HCT116 (cell line): ENCODE measurements at regions not wholly inside any gene's neighbourhood (a gene's known extent, or its start where the extent isn't known, plus 50 kb on each side); places are given as distances from the start of the nearest gene placed in this dataset.

Experiments
- ATAC-seq: fragments of 200-7000 bp; cut with Tn5 transposase; 2 replicates; pipeline ENCODE4 v1.9.1; 2020; ENCODE audit warnings: mild to moderate bottlenecking, moderate library complexity
- BruUV-seq: library from RNA; stranded (reverse); fragments of 400-500 nt; replicated peaks from 2 replicates; lab custom pipeline; 2021; lab: Mats Ljungman, UMichigan
- CTCF ChIA-PET: fragments of 300-600 bp; sonication (Branson Sonifier 250); formaldehyde crosslinking; loops from one replicate; lab custom pipeline; 2021; ENCODE audit warnings: antibody characterized with exemption; lab: Charles Lee
- POLR2A ChIA-PET: fragments of 300-600, 350-600 bp; sonication (Branson Sonifier 250); formaldehyde crosslinking; loops from one replicate; lab custom pipeline; 2021; ENCODE audit warnings: antibody characterized with exemption; lab: Charles Lee
- RAD21 ChIA-PET, 2 experiments: fragments of 300-600 bp; sonication (Branson Sonifier 250); formaldehyde crosslinking; loops; one replicate each; lab custom pipeline; 2023; ENCODE audit warnings: low total read pairs in 2 of 2; ENCODE audit not compliant: uncharacterized antibody in 2 of 2, unreplicated experiment in 2 of 2, low non-redundant PET in 1 of 2; lab: Charles Lee
- DNase-seq: peaks from one replicate; pipeline ENCODE4 v3.0.0-alpha.2; 2010; ENCODE audit warnings: low read depth, low spot score
- H2AFZ ChIP-seq: fragments of 200-600 bp; shearing (Covaris generic), sonication (generic); 2 replicates; pipeline ENCODE4 v1.6.1; 2017; ENCODE audit warnings: low read depth, mixed run types, mixed read lengths, antibody characterized with exemption, low read length; ENCODE audit not compliant: poor library complexity, severe bottlenecking
- H3K27ac ChIP-seq: 2 replicates; pipeline ENCODE4 v1.5.1; 2012; ENCODE audit warnings: low read depth, low read length
- H3K27me3 ChIP-seq: fragments of 200-600 bp; sonication (generic); 2 replicates; pipeline ENCODE4 v1.6.1; 2016; ENCODE audit warnings: mixed run types, low read length, mixed read lengths; ENCODE audit not compliant: insufficient read depth
- H3K36me3 ChIP-seq, 2 experiments: fragments of 200-500 bp in 1 of 2; fragments of 200-600 bp in 1 of 2; sonication (Bioruptor generic) in 1 of 2; sonication (generic) in 1 of 2; 2 replicates each; pipeline versions ENCODE4 v1.5.1 to v1.6.1; 2014 to 2016; ENCODE audit warnings: low read length in 2 of 2, inconsistent platforms in 1 of 2, mixed read lengths in 1 of 2, mixed run types in 1 of 2; ENCODE audit not compliant: insufficient read depth in 2 of 2, control insufficient read depth in 1 of 2
- H3K4me1 ChIP-seq, 2 experiments: fragments of 200-600 bp in 1 of 2; sonication (generic) in 1 of 2; 2 replicates each; pipeline versions ENCODE4 v1.5.1 to v1.6.1; 2012 to 2017; ENCODE audit warnings: low read length in 2 of 2, inconsistent platforms in 1 of 2, mild to moderate bottlenecking in 1 of 2, mixed read lengths in 1 of 2, mixed run types in 1 of 2, moderate library complexity in 1 of 2; ENCODE audit not compliant: insufficient read depth in 2 of 2, control insufficient read depth in 1 of 2
- H3K4me2 ChIP-seq: fragments of 200-600 bp; sonication (generic); 2 replicates; pipeline ENCODE4 v1.6.1; 2017; ENCODE audit warnings: mixed run types, low read length, mixed read lengths
- H3K4me3 ChIP-seq, 2 experiments: fragments of 200-600 bp in 1 of 2; sonication (generic) in 1 of 2; replicated peaks in 1 of 2; 2 replicates each; pipeline ENCODE4 v1.5.1; 2011 to 2016; ENCODE audit warnings: low read length in 2 of 2, control low read depth in 1 of 2, low read depth in 1 of 2, mild to moderate bottlenecking in 1 of 2, mixed read lengths in 1 of 2, mixed run types in 1 of 2
- H3K79me2 ChIP-seq: fragments of 200-600 bp; sonication (generic); 2 replicates; pipeline ENCODE4 v1.6.1; 2017; ENCODE audit warnings: mild to moderate bottlenecking, mixed run types, low read length, moderate library complexity, mixed read lengths; ENCODE audit not compliant: insufficient read depth
- H3K9ac ChIP-seq: fragments of 200-600 bp; sonication (generic); 2 replicates; pipeline ENCODE4 v1.6.1; 2016; ENCODE audit warnings: low read length, mixed read lengths
- H3K9me2 ChIP-seq: fragments of 200-600 bp; sonication (generic), shearing (Covaris generic); 2 replicates; pipeline ENCODE4 v1.6.1; 2017; ENCODE audit warnings: mixed run types, mild to moderate bottlenecking, moderate library complexity; ENCODE audit not compliant: insufficient read depth
- H3K9me3 ChIP-seq, 2 experiments: fragments of 200-500 bp in 1 of 2; fragments of 200-600 bp in 1 of 2; sonication (Bioruptor generic) in 1 of 2; sonication (generic) in 1 of 2; 2 replicates each; pipeline ENCODE4 v1.6.1; 2014 to 2017; ENCODE audit warnings: low read length in 2 of 2, mixed read lengths in 2 of 2, inconsistent platforms in 1 of 2, low read depth in 1 of 2, mild to moderate bottlenecking in 1 of 2, mixed run types in 1 of 2, moderate library complexity in 1 of 2; ENCODE audit not compliant: control insufficient read depth in 1 of 2, insufficient read depth in 1 of 2
- H4K20me1 ChIP-seq: fragments of 200-600 bp; sonication (generic), shearing (Covaris generic); 2 replicates; pipeline ENCODE4 v1.6.1; 2017; ENCODE audit warnings: mixed run types, mild to moderate bottlenecking, moderate library complexity; ENCODE audit not compliant: insufficient read depth
- ATF3 ChIP-seq: IDR thresholded peaks from 2 replicates; pipeline ENCODE4 v1.6.1; 2012
- CBX3 ChIP-seq: IDR thresholded peaks from 2 replicates; pipeline ENCODE4 v1.6.1; 2012; ENCODE audit warnings: low read depth
- CTCF ChIP-seq, 3 experiments: fragments of 200-600 bp in 1 of 3; sonication (generic) in 1 of 3; IDR thresholded peaks in 2 of 3; conservative IDR thresholded peaks in 1 of 3; 2 replicates each; pipeline ENCODE4 v1.5.1; 2012 to 2017; ENCODE audit warnings: low read depth in 2 of 3, low read length in 2 of 3, antibody characterized with exemption in 1 of 3, borderline replicate concordance in 1 of 3, control low read depth in 1 of 3, mild to moderate bottlenecking in 1 of 3, mixed read lengths in 1 of 3, mixed run types in 1 of 3, moderate library complexity in 1 of 3; ENCODE audit not compliant: insufficient read depth in 1 of 3
- EGR1 ChIP-seq: IDR thresholded peaks from 2 replicates; pipeline ENCODE4 v1.6.1; 2012; ENCODE audit warnings: low read depth
- ELF1 ChIP-seq: IDR thresholded peaks from 2 replicates; pipeline ENCODE4 v1.6.1; 2012; ENCODE audit warnings: low read depth, borderline replicate concordance
- EZH2 ChIP-seq: fragments of 200-600 bp; sonication (generic); IDR thresholded peaks from 2 replicates; pipeline ENCODE4 v1.6.1; 2017; ENCODE audit warnings: antibody characterized with exemption, mixed run types
- EZH2phosphoT487 ChIP-seq: fragments of 200-600 bp; IDR thresholded peaks from 2 replicates; pipeline ENCODE4 v1.6.1; 2018; ENCODE audit warnings: antibody characterized with exemption, borderline replicate concordance
- FOSL1 ChIP-seq: IDR thresholded peaks from 2 replicates; pipeline ENCODE4 v1.6.1; 2012; ENCODE audit warnings: low read depth
- JUND ChIP-seq: IDR thresholded peaks from 2 replicates; pipeline ENCODE4 v1.6.1; 2012
- MAX ChIP-seq: IDR thresholded peaks from 2 replicates; pipeline ENCODE4 v1.6.1; 2012
- POLR2A ChIP-seq: IDR thresholded peaks from 2 replicates; pipeline ENCODE4 v1.7.0; 2011; ENCODE audit warnings: borderline replicate concordance; ENCODE audit not compliant: insufficient read depth, insufficient read length; ENCODE audit errors: extremely low read depth
- POLR2AphosphoS5 ChIP-seq: IDR thresholded peaks from 2 replicates; pipeline ENCODE4 v1.6.1; 2011; ENCODE audit warnings: mild to moderate bottlenecking, low read depth, low read length, moderate library complexity
- REST ChIP-seq: IDR thresholded peaks from 2 replicates; pipeline ENCODE4 v1.6.1; 2012; ENCODE audit warnings: low read depth
- SIN3A ChIP-seq: IDR thresholded peaks from 2 replicates; pipeline ENCODE4 v1.6.1; 2012; ENCODE audit warnings: low read depth
- SP1 ChIP-seq: IDR thresholded peaks from 2 replicates; pipeline ENCODE4 v1.6.1; 2012; ENCODE audit warnings: low read depth
- SRF ChIP-seq: IDR thresholded peaks from 2 replicates; pipeline ENCODE4 v1.6.1; 2012; ENCODE audit warnings: low read depth
- YY1 ChIP-seq: IDR thresholded peaks from 2 replicates; pipeline ENCODE4 v1.6.1; 2011; ENCODE audit warnings: low read length, low read depth, moderate library complexity, mild to moderate bottlenecking; ENCODE audit not compliant: insufficient replicate concordance; ENCODE audit errors: extremely low read depth
- ZBTB33 ChIP-seq: IDR thresholded peaks from 2 replicates; pipeline ENCODE4 v1.6.1; 2011; ENCODE audit warnings: mild to moderate bottlenecking, low read length, moderate library complexity; ENCODE audit not compliant: insufficient replicate concordance; ENCODE audit errors: extremely low read depth
- ZNF274 ChIP-seq: fragments of 200-500 bp; sonication (Bioruptor generic); IDR thresholded peaks from 2 replicates; pipeline ENCODE4 v1.6.1; 2014; ENCODE audit warnings: mild to moderate bottlenecking, low read depth, low read length, inconsistent platforms
- intact Hi-C: fragments of 100-400 bp; cut with micrococcal nuclease; formaldehyde crosslinking; loops from 2 replicates; pipeline ENCODE4 v1.10.0; 2022

- H3K27me3 ChIP-seq: no peaks in the 10 kb centered on the region
- ATAC-seq (no peak), DNase-seq (no peak)
- TF ChIP-seq JUND (no peak), MAX (no peak), CTCF (IDR thresholded peaks at IDR 0.05 in 2 of 3, conservative IDR thresholded peaks at IDR 0.05 in 1 of 3; ENCODE audit: borderline replicate concordance in 1 of 3, insufficient read depth in 1 of 3, low read depth in 2 of 3, low read length in 2 of 3) (no peak), EGR1 (no peak), ZNF274 (no peak), ZBTB33 (no peak), SIN3A (no peak), EZH2phosphoT487 (no peak), SRF (no peak), CBX3 (no peak), EZH2 (no peak), SP1 (no peak), FOSL1 (no peak), ATF3 (no peak), REST (no peak), YY1 (no peak), ELF1 (no peak), POLR2A (no peak), POLR2AphosphoS5 (no peak)
- ChIA-PET POLR2A (no interaction called here), RAD21 (no interaction called here), CTCF (no interaction called here)
- no peaks in the 10 kb centered on the region for H3K36me3 ChIP-seq
- intact Hi-C loops: no loop called here
- no peaks in the 10 kb centered on the region for H3K79me2 ChIP-seq
- H3K9me3 ChIP-seq: no peaks in the 10 kb centered on the region
- no peaks in the 10 kb centered on the region for H3K9me2 ChIP-seq
- H4K20me1 ChIP-seq: no peaks in the 10 kb centered on the region
- H2AFZ ChIP-seq: no peak overlapping the region
- no peak overlapping the region for H3K9ac ChIP-seq
- BruUV-seq: no TSS peak
- H3K4me1 ChIP-seq: peaks cover 3 to 4% of the 10 kb centered on the region in 2 experiments; a peak in 1 of 4 replicates
- no peak overlapping the region for H3K4me3 ChIP-seq
- no peak overlapping the region for H3K27ac ChIP-seq
- H3K4me2 ChIP-seq: no peak overlapping the region
Observed at GRCh38 chr4:158004101-158004500, 168.7 kb downstream of the GASK1B start.
